Body of pancreas (tissue), 4 donors: ENCODE measurements at regions not wholly inside any gene's neighbourhood (a gene's known extent, or its start where the extent isn't known, plus 50 kb on each side); places are given as distances from the start of the nearest gene placed in this dataset.

Experiments
- POLR2A ChIP-seq, 3 donors: fragments of 450-650 bp; IDR thresholded peaks; one replicate each; pipeline ENCODE4 v1.6.1; 2016; ENCODE audit warnings: antibody characterized with exemption in 3 of 3, mild to moderate bottlenecking in 2 of 3
- TF ChIP-seq, protein P1 (sequence below), 7 experiments: fragments of 450-650 bp in 4 of 7; fragments of 200-600 bp in 3 of 7; sonication (generic) in 3 of 7; IDR thresholded peaks; one replicate each; pipeline ENCODE4 v1.5.1; 2016 to 2019; ENCODE audit warnings: antibody characterized with exemption in 7 of 7

GRCh38 chr1:29811247-29811646 lies 574.9 kb downstream of the PTPRU start:
- TF ChIP-seq, protein P1, sequence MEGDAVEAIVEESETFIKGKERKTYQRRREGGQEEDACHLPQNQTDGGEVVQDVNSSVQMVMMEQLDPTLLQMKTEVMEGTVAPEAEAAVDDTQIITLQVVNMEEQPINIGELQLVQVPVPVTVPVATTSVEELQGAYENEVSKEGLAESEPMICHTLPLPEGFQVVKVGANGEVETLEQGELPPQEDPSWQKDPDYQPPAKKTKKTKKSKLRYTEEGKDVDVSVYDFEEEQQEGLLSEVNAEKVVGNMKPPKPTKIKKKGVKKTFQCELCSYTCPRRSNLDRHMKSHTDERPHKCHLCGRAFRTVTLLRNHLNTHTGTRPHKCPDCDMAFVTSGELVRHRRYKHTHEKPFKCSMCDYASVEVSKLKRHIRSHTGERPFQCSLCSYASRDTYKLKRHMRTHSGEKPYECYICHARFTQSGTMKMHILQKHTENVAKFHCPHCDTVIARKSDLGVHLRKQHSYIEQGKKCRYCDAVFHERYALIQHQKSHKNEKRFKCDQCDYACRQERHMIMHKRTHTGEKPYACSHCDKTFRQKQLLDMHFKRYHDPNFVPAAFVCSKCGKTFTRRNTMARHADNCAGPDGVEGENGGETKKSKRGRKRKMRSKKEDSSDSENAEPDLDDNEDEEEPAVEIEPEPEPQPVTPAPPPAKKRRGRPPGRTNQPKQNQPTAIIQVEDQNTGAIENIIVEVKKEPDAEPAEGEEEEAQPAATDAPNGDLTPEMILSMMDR (IDR thresholded peaks at IDR 0.05), result no peak
- TF ChIP-seq POLR2A (IDR thresholded peaks at IDR 0.05), result no peak
